PFSK-1 (cell line): ENCODE measurements at regions not wholly inside any gene's neighbourhood (a gene's known extent, or its start where the extent isn't known, plus 50 kb on each side); places are given as distances from the start of the nearest gene placed in this dataset.

Source experiments
- FOXP2 ChIP-seq: optimal IDR thresholded peaks from 2 replicates; pipeline ENCODE3; 2011; ENCODE audit warnings: borderline replicate concordance, control low read depth, inconsistent platforms; ENCODE audit not compliant: insufficient read depth; ENCODE audit errors: extremely low read length, extremely low read depth
- POLR2AphosphoS5 ChIP-seq: IDR thresholded peaks from 2 replicates; pipeline ENCODE4 v1.6.1; 2012; ENCODE audit warnings: low read depth, mild to moderate bottlenecking, control low read depth, low read length, moderate library complexity
- REST ChIP-seq, 2 experiments: IDR thresholded peaks; 2 replicates each; pipeline versions ENCODE4 v1.6.1 to v1.8.0; 2011 to 2012; ENCODE audit warnings: low read depth in 2 of 2, low read length in 2 of 2, control low read depth in 1 of 2, inconsistent platforms in 1 of 2, mild to moderate bottlenecking in 1 of 2, moderate library complexity in 1 of 2; ENCODE audit not compliant: insufficient read depth in 1 of 2
- SIN3A ChIP-seq: IDR thresholded peaks from 2 replicates; pipeline ENCODE4 v1.6.1; 2012; ENCODE audit warnings: mild to moderate bottlenecking, low read length, moderate library complexity, borderline replicate concordance; ENCODE audit not compliant: insufficient read depth
- TAF1 ChIP-seq: IDR thresholded peaks from 2 replicates; pipeline ENCODE4 v1.6.1; 2012; ENCODE audit warnings: low read length, control low read depth, borderline replicate concordance; ENCODE audit not compliant: insufficient read depth

DNA sequence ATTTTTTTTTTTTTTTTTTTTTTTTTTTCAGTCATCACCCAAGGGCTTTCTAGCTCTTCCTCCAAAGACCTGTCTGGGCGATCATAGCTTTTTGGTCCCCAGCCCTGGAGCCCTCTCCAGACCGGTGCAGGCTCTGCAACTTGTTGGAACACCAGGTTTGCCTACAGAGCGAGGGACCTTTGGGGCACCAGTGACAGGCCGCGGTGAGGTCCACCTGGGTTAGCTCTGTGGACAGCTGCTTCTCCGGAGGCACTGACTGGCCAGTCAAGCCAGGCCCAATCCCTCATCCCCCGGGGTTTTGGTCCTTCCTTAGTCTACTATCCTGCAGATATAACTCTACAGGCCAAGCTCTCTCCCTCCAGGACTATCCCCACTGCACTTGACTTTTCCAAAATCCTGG lies 86.8 kb upstream of the SMNDC1 start:
- no peak for TF ChIP-seq FOXP2
- no peak for TF ChIP-seq TAF1
- no peak for TF ChIP-seq REST (IDR thresholded peaks at IDR 0.05; ENCODE audit: insufficient read depth in 1 of 2, low read depth in 2 of 2, low read length in 2 of 2)
- no peak for TF ChIP-seq POLR2AphosphoS5
- no peak for TF ChIP-seq SIN3A

DNA sequence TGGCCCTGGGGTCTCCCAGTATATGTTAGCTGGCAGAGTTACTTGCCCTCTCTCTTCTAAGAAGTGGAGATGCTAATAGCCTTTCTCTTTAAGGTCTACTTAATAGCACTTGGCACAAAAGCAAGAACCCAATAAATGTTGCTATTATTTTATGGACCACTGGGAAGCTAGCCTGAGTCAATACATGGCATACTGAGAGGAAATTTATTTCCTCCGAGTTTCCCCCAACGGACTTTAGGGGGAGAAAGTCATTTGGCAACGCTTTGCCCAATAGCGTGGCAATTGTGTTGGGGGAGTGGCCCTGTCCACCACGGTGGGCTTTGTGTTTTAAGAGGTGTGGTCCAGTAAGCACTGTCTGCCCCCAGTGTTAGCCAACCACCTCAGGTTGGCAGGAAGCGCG lies 87.4 kb upstream of the SMNDC1 start:
- TF ChIP-seq REST (IDR thresholded peaks at IDR 0.05; ENCODE audit: insufficient read depth in 1 of 2, low read depth in 2 of 2, low read length in 2 of 2) (no peak), SIN3A (no peak), POLR2AphosphoS5 (no peak), TAF1 (no peak), FOXP2 (no peak)

GRCh38 chr10:110392868-110393740 lies 88.4 kb upstream of the SMNDC1 start:
- TF ChIP-seq SIN3A: no peak
- TF ChIP-seq TAF1: no peak
- TF ChIP-seq REST (IDR thresholded peaks at IDR 0.05; ENCODE audit: insufficient read depth in 1 of 2, low read depth in 2 of 2, low read length in 2 of 2): no peak
- TF ChIP-seq FOXP2: no peak
- TF ChIP-seq POLR2AphosphoS5: no peak

GRCh38 chr10:110393866-110394265 lies 89.1 kb upstream of the SMNDC1 start:
- no peak for TF ChIP-seq POLR2AphosphoS5
- TF ChIP-seq REST (IDR thresholded peaks at IDR 0.05; ENCODE audit: insufficient read depth in 1 of 2, low read depth in 2 of 2, low read length in 2 of 2): no peak
- TF ChIP-seq TAF1: no peak
- TF ChIP-seq SIN3A: no peak
- TF ChIP-seq FOXP2: no peak

- TF ChIP-seq FOXP2: no peak
- TF ChIP-seq POLR2AphosphoS5: no peak
- TF ChIP-seq SIN3A: no peak
- TF ChIP-seq TAF1: no peak
- no peak for TF ChIP-seq REST (IDR thresholded peaks at IDR 0.05; ENCODE audit: insufficient read depth in 1 of 2, low read depth in 2 of 2, low read length in 2 of 2)
These were observed 89.6 kb upstream of the SMNDC1 start for GRCh38 chr10:110394296-110394695.
